SK-N-SH treated with all-trans-retinoic acid at 6 μM for 48 hours (cell line): ENCODE measurements at regions not wholly inside any gene's neighbourhood (a gene's known extent, or its start where the extent isn't known, plus 50 kb on each side); places are given as distances from the start of the nearest gene placed in this dataset.

Experiments
- ARNTL ChIP-seq: fragments of 450-650 bp; formaldehyde crosslinking; IDR thresholded peaks from 2 replicates; pipeline ENCODE4 v1.5.0; 2020; ENCODE audit warnings: low read depth, mild to moderate bottlenecking, moderate library complexity, borderline replicate concordance
- CREB5 ChIP-seq: fragments of 250-450 bp; sonication (Bioruptor Pico); IDR thresholded peaks from 2 replicates; pipeline ENCODE4 v1.5.1; 2020; ENCODE audit warnings: low read depth, mild to moderate bottlenecking, moderate library complexity
- CSRNP3 ChIP-seq: fragments of 250-450 bp; sonication (Bioruptor Pico); IDR thresholded peaks from 2 replicates; pipeline ENCODE4 v1.5.1; 2021; ENCODE audit warnings: mild to moderate bottlenecking, moderate library complexity
- ESRRG ChIP-seq: fragments of 250-450 bp; sonication (Bioruptor Pico); IDR thresholded peaks from 2 replicates; pipeline ENCODE4 v1.6.1; 2021; ENCODE audit warnings: mild to moderate bottlenecking
- PATZ1 ChIP-seq: fragments of 250-450 bp; sonication (Bioruptor Pico); IDR thresholded peaks from 2 replicates; pipeline ENCODE4 v1.8.0; 2020; ENCODE audit warnings: mild to moderate bottlenecking, moderate library complexity, borderline replicate concordance
- POU6F1 ChIP-seq: fragments of 250-450 bp; sonication (Bioruptor Pico); IDR thresholded peaks from 2 replicates; pipeline ENCODE4 v1.8.0; 2021; ENCODE audit warnings: low read depth, mild to moderate bottlenecking, moderate library complexity, borderline replicate concordance
- RARB ChIP-seq: fragments of 250-450 bp; sonication (Bioruptor Pico); IDR thresholded peaks from 2 replicates; pipeline ENCODE4 v1.8.0; 2021; ENCODE audit warnings: mild to moderate bottlenecking, moderate library complexity
- SNAI2 ChIP-seq: fragments of 250-450 bp; sonication (Bioruptor Pico); IDR thresholded peaks from 2 replicates; pipeline ENCODE4 v1.5.0; 2020; ENCODE audit warnings: mild to moderate bottlenecking, moderate library complexity
- TOX ChIP-seq: fragments of 250-450 bp; sonication (Bioruptor Pico); IDR thresholded peaks from 2 replicates; pipeline ENCODE4 v1.8.0; 2021; ENCODE audit warnings: mild to moderate bottlenecking, moderate library complexity, borderline replicate concordance
- ZFP3 ChIP-seq: fragments of 250-450 bp; sonication (Bioruptor Pico); IDR thresholded peaks from 2 replicates; pipeline ENCODE4 v1.5.0; 2020; ENCODE audit warnings: mild to moderate bottlenecking, moderate library complexity
- ZNF70 ChIP-seq: fragments of 450-650 bp; formaldehyde crosslinking; IDR thresholded peaks from 2 replicates; pipeline ENCODE4 v1.5.0; 2020; ENCODE audit warnings: mild to moderate bottlenecking, moderate library complexity
- ZNF8 ChIP-seq: fragments of 450-650 bp; formaldehyde crosslinking; IDR thresholded peaks from 2 replicates; pipeline ENCODE4 v1.5.0; 2020; ENCODE audit warnings: mild to moderate bottlenecking, moderate library complexity

- TF ChIP-seq PATZ1 = no peak
- no peak for TF ChIP-seq CREB5 (CRISPR knock-in tag)
- TF ChIP-seq CSRNP3 (CRISPR knock-in tag) = no peak
- TF ChIP-seq ARNTL (CRISPR knock-in tag) = no peak
- TF ChIP-seq ZNF8 (CRISPR knock-in tag) = no peak
- TF ChIP-seq ZFP3 (CRISPR knock-in tag) = no peak
- TF ChIP-seq POU6F1 (CRISPR knock-in tag) = no peak
- TF ChIP-seq ESRRG (CRISPR knock-in tag) = no peak
- TF ChIP-seq ZNF70 (CRISPR knock-in tag) = no peak
- no peak for TF ChIP-seq TOX
- TF ChIP-seq RARB (CRISPR knock-in tag) = no peak
- no peak for TF ChIP-seq SNAI2 (CRISPR knock-in tag)
These were observed 69.7 kb upstream of the USP24 start for GRCh38 chr1:55284856-55285255.
